ENCODE measurements at regions not wholly inside any gene's neighbourhood (a gene's known extent, or its start where the extent isn't known, plus 50 kb on each side); places are given as distances from the start of the nearest gene placed in this dataset.

DNA sequence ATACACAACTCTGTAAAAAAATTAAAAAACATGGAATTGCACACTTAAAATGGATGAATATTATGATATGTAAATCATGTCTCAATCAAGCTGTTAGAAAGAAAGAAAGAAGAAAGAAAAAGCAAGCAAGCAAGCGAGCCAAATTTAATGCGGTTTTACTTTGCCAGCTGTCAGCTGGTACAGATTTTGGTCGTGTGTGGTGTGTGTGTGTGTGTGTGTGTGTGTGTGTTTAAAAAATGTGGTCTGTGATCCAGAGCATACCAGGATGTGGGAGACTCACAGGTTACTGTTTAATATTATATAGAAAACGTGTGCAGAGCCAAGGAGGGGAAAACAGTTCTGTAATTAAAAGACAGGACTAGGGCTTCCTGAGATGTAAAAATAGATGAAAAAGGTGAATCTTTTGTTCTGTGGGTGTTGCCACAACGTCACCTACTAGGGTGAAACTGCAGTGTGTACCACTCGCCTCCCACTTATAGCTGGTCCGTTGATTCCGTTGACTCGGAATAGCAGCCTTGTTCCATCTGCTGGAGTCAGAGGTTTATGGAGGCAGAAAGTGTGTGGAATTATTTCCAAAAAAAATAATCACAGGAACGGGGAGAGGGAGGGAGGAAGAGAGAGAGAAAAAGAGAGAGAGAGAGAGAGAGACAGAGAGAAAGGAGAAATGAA, 197.7 kb downstream of the BCAS1 start:
- TF ChIP-seq, protein P1, sequence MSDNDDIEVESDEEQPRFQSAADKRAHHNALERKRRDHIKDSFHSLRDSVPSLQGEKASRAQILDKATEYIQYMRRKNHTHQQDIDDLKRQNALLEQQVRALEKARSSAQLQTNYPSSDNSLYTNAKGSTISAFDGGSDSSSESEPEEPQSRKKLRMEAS (IDR thresholded peaks at IDR 0.05), result no peak
- TF ChIP-seq CREB1 (IDR thresholded peaks at IDR 0.05; ENCODE audit: low read depth) (no peak), EGR1 (IDR thresholded peaks at IDR 0.05) (no peak), TEAD4 (IDR thresholded peaks at IDR 0.05) (no peak), NFIC (IDR thresholded peaks at IDR 0.05) (no peak), RAD21 (IDR thresholded peaks at IDR 0.05; ENCODE audit: low read depth) (no peak), FOXM1 (IDR thresholded peaks at IDR 0.05; ENCODE audit: borderline replicate concordance, low read depth) (no peak), ZBTB7A (IDR thresholded peaks at IDR 0.05; ENCODE audit: low read depth) (no peak), YY1 (IDR thresholded peaks at IDR 0.05; ENCODE audit: low read depth) (no peak), EP300 (IDR thresholded peaks at IDR 0.05; ENCODE audit: borderline replicate concordance) (no peak), TCF12 (IDR thresholded peaks at IDR 0.05; ENCODE audit: low read depth) (no peak), CEBPB (IDR thresholded peaks at IDR 0.05) (no peak), TAF1 (IDR thresholded peaks at IDR 0.05; ENCODE audit: low read depth) (no peak)
- TF ChIP-seq, protein P2, sequence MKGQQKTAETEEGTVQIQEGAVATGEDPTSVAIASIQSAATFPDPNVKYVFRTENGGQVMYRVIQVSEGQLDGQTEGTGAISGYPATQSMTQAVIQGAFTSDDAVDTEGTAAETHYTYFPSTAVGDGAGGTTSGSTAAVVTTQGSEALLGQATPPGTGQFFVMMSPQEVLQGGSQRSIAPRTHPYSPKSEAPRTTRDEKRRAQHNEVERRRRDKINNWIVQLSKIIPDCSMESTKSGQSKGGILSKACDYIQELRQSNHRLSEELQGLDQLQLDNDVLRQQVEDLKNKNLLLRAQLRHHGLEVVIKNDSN (IDR thresholded peaks at IDR 0.05), result no peak
- TF ChIP-seq, protein P3, sequence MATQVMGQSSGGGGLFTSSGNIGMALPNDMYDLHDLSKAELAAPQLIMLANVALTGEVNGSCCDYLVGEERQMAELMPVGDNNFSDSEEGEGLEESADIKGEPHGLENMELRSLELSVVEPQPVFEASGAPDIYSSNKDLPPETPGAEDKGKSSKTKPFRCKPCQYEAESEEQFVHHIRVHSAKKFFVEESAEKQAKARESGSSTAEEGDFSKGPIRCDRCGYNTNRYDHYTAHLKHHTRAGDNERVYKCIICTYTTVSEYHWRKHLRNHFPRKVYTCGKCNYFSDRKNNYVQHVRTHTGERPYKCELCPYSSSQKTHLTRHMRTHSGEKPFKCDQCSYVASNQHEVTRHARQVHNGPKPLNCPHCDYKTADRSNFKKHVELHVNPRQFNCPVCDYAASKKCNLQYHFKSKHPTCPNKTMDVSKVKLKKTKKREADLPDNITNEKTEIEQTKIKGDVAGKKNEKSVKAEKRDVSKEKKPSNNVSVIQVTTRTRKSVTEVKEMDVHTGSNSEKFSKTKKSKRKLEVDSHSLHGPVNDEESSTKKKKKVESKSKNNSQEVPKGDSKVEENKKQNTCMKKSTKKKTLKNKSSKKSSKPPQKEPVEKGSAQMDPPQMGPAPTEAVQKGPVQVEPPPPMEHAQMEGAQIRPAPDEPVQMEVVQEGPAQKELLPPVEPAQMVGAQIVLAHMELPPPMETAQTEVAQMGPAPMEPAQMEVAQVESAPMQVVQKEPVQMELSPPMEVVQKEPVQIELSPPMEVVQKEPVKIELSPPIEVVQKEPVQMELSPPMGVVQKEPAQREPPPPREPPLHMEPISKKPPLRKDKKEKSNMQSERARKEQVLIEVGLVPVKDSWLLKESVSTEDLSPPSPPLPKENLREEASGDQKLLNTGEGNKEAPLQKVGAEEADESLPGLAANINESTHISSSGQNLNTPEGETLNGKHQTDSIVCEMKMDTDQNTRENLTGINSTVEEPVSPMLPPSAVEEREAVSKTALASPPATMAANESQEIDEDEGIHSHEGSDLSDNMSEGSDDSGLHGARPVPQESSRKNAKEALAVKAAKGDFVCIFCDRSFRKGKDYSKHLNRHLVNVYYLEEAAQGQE (IDR thresholded peaks at IDR 0.05; ENCODE audit: low read depth), result no peak

DNA sequence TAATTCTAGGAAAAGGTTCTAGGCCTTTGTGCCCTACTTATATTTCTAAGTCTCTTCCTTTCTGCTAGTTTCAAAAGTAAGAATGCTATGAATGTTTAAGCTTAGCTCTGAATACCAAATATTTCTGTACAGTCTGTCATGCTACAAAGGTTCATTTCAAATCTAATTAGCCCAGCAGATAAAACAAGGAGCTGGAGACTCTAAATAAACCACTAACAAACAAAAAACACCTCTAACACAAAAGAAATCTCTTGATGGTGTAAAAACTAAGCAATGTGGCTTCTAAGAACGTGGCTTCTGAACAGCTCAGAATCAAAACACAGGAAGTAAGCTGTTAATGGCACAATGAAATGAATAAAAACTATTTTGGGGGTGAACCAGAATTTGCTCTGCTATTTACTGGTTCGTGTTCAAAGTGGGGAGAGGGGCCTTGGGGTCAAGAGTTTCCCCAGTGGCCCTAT, 198.3 kb downstream of the BCAS1 start:
- TF ChIP-seq FOXM1 (IDR thresholded peaks at IDR 0.05; ENCODE audit: borderline replicate concordance, low read depth) (no peak), NFIC (IDR thresholded peaks at IDR 0.05) (no peak), EGR1 (IDR thresholded peaks at IDR 0.05) (no peak), ZBTB7A (IDR thresholded peaks at IDR 0.05; ENCODE audit: low read depth) (no peak), EP300 (IDR thresholded peaks at IDR 0.05; ENCODE audit: borderline replicate concordance) (no peak), TCF12 (IDR thresholded peaks at IDR 0.05; ENCODE audit: low read depth) (no peak), YY1 (IDR thresholded peaks at IDR 0.05; ENCODE audit: low read depth) (no peak), CREB1 (IDR thresholded peaks at IDR 0.05; ENCODE audit: low read depth) (no peak), RAD21 (IDR thresholded peaks at IDR 0.05; ENCODE audit: low read depth) (no peak), CEBPB (IDR thresholded peaks at IDR 0.05) (no peak)

DNA sequence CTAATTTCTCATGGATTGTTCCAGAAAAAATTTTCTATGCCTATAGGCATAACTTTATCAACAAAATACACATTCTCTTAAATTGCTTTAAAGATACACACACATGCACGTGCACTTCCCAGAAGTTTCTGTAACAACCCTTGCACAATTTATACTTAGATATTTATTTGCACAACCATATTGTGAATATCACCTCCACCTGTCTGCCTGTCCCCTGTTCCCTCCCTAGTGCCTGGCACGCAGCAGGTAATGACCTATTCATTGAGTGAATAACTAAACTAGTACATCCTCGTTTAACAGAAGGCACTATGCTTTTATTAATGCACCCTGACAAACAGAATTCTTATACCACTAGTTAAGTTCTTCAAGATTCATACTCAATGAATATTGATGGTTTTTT, 198.9 kb downstream of the BCAS1 start:
- TF ChIP-seq, protein P2 (IDR thresholded peaks at IDR 0.05), result no peak
- TF ChIP-seq EGR1 (IDR thresholded peaks at IDR 0.05), result no peak
- TF ChIP-seq FOXM1 (IDR thresholded peaks at IDR 0.05; ENCODE audit: borderline replicate concordance, low read depth), result no peak
- no peak for TF ChIP-seq TCF12 (IDR thresholded peaks at IDR 0.05; ENCODE audit: low read depth)
- TF ChIP-seq TAF1 (IDR thresholded peaks at IDR 0.05; ENCODE audit: low read depth), result no peak
- no peak for TF ChIP-seq EP300 (IDR thresholded peaks at IDR 0.05; ENCODE audit: borderline replicate concordance)
- no peak for TF ChIP-seq YY1 (IDR thresholded peaks at IDR 0.05; ENCODE audit: low read depth)
- TF ChIP-seq CREB1 (IDR thresholded peaks at IDR 0.05; ENCODE audit: low read depth), result no peak
- no peak for TF ChIP-seq TEAD4 (IDR thresholded peaks at IDR 0.05)
- no peak for TF ChIP-seq ZBTB7A (IDR thresholded peaks at IDR 0.05; ENCODE audit: low read depth)
- TF ChIP-seq, protein P3 (IDR thresholded peaks at IDR 0.05; ENCODE audit: low read depth), result no peak
- no peak for TF ChIP-seq RAD21 (IDR thresholded peaks at IDR 0.05; ENCODE audit: low read depth)
- no peak for TF ChIP-seq NFIC (IDR thresholded peaks at IDR 0.05)
- TF ChIP-seq, protein P1 (IDR thresholded peaks at IDR 0.05), result no peak
- no peak for TF ChIP-seq CEBPB (IDR thresholded peaks at IDR 0.05)

DNA sequence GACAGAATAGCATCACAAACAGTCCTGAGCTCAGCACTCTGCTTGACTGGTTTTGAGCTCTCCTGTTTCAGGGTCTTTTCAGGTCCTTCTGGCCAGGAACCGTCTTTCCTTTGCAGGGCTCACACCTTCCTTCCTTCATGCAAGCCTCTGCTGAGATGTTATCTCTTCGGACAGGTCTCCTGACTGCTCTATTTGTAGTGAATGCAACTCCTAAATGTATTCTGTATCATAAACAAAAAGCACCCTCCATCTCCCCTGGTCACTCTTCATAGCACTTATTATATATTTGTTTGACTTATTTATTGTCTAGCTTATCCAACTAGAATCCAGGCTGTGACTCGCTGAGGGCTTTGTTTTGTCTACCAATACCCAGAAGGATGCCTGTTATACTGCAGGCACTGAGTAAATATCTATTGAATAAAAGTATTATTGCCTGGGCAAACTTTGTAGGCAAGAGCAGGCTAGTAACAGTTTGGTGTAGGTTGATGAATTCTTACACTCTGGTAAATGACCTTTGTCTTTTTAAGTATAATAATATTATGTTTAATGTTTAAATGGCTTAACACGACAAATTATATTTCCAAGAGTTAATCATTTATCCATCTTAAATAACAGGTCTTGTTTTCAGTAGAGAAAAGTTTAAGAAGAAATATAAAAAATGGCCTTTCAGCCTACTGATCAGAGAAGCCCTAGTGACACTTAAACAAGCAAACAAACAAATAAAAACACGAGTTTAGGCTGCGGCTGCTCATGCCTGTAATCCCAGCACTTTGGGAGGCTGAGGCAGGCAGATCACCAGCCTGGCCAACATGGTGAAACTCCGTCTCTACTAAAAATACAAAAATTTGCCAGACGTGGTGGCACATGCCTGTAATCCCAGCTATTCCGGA, 199.7 kb downstream of the BCAS1 start:
- no peak for TF ChIP-seq RAD21 (IDR thresholded peaks at IDR 0.05; ENCODE audit: low read depth)
- TF ChIP-seq, protein P2 (IDR thresholded peaks at IDR 0.05), result no peak
- TF ChIP-seq EGR1 (IDR thresholded peaks at IDR 0.05), result no peak
- TF ChIP-seq CEBPB (IDR thresholded peaks at IDR 0.05), result no peak
- TF ChIP-seq, protein P3 (IDR thresholded peaks at IDR 0.05; ENCODE audit: low read depth), result no peak
- TF ChIP-seq TCF12 (IDR thresholded peaks at IDR 0.05; ENCODE audit: low read depth), result no peak
- TF ChIP-seq ZBTB7A (IDR thresholded peaks at IDR 0.05; ENCODE audit: low read depth), result no peak
- TF ChIP-seq YY1 (IDR thresholded peaks at IDR 0.05; ENCODE audit: low read depth), result no peak
- TF ChIP-seq TAF1 (IDR thresholded peaks at IDR 0.05; ENCODE audit: low read depth), result no peak

Data from Ishikawa (cell line).